ENCODE measurements at regions not wholly inside any gene's neighbourhood (a gene's known extent, or its start where the extent isn't known, plus 50 kb on each side); places are given as distances from the start of the nearest gene placed in this dataset.

- Histone ChIP-seq H3K4me1 (ENCODE audit: control insufficient read depth in 2 of 2, insufficient read depth in 2 of 2, low read length in 2 of 2) (peaks cover 8 to 25% of the 10 kb centered on the region in 2 donors), H3K27me3 (ENCODE audit: control insufficient read depth in 2 of 2, insufficient read depth in 1 of 2, low read length in 1 of 2) (peaks cover 0 to 15% of the 10 kb centered on the region in 2 donors), H3K36me3 (ENCODE audit: control insufficient read depth in 2 of 2, insufficient read depth in 2 of 2, low read length in 1 of 2) (no peaks in the 10 kb centered on the region), H3K4me3 (ENCODE audit: low read length in 2 of 2) (no peak overlapping the region), H3K27ac (ENCODE audit: low read depth in 1 of 2, low read length in 1 of 2) (peak overlapping the region in 1 of 2 donors; percentile 43), H3K9me3 (ENCODE audit: control insufficient read depth in 2 of 2, insufficient read depth in 1 of 2, low read length in 1 of 2) (no peaks in the 10 kb centered on the region)
- 79% methylated on average over 4 of the region's 4 CpGs for WGBS
- no peak for DNase-seq (ENCODE audit: low read depth in 6 of 9, low spot score in 9 of 9)
Observed at GRCh38 chr9:107639426-107639825, 149.9 kb upstream of the KLF4 start.

DNA sequence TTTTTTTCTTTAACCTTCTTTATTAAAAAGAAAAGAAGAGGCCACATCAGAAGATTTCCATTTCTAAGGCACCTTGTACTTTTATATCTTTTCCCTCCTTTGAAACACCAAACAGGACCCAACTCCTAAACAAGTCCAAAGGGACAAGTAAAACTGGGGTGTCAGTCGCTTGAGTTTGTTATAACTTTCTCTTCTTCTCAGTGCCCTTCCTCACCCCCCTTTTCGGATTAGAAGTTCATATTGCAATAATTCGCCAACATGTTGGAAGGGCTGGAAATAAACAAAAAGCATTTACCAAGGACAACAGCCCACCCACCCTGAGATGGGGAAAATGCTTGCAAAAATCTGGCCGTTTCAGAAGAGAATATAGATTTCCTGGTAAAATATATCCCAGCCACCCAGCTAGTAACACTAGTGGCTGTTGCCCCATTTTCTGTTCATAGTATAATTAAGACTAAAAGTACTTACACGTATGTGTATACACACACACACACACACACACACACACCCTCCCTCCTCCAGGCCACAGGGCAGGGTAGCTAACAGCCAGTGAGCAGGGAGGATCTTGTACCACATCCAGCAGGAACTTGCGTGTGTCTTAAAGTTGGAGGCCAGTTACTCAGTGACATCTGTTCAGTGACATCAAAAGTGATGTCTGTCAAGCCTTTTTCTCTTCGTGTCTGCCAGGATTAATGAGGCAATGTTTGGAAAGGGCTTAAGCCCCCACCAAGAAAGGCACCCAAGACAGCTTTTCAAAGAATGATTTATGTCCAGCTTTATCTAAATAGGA lies 149.1 kb upstream of the KLF4 start:
- DNase-seq (ENCODE audit: low read depth in 6 of 9, low spot score in 9 of 9), result peak in 2 of 9 donors; percentile 18 to 34
- Histone ChIP-seq H3K36me3 (ENCODE audit: control insufficient read depth in 2 of 2, insufficient read depth in 2 of 2, low read length in 1 of 2) (no peaks in the 10 kb centered on the region), H3K27ac (ENCODE audit: low read depth in 1 of 2, low read length in 1 of 2) (peak overlapping the region in 1 of 2 donors; percentile 68), H3K4me1 (ENCODE audit: control insufficient read depth in 2 of 2, insufficient read depth in 2 of 2, low read length in 2 of 2) (peaks cover 8 to 25% of the 10 kb centered on the region in 2 donors), H3K9me3 (ENCODE audit: control insufficient read depth in 2 of 2, insufficient read depth in 1 of 2, low read length in 1 of 2) (no peaks in the 10 kb centered on the region), H3K27me3 (ENCODE audit: control insufficient read depth in 2 of 2, insufficient read depth in 1 of 2, low read length in 1 of 2) (peaks cover 0 to 15% of the 10 kb centered on the region in 2 donors), H3K4me3 (ENCODE audit: low read length in 2 of 2) (peak overlapping the region; percentile 42 to 46)
- 58% methylated on average over 7 of the region's 7 CpGs for WGBS

GRCh38 chr9:107637421-107638420 lies 148.2 kb upstream of the KLF4 start:
- no peaks in the 10 kb centered on the region for H3K9me3 ChIP-seq (ENCODE audit: control insufficient read depth in 2 of 2, insufficient read depth in 1 of 2, low read length in 1 of 2)
- no peaks in the 10 kb centered on the region for H3K36me3 ChIP-seq (ENCODE audit: control insufficient read depth in 2 of 2, insufficient read depth in 2 of 2, low read length in 1 of 2)
- peak in 4 of 9 donors; percentile 14 to 57 (median 24) for DNase-seq (ENCODE audit: low read depth in 6 of 9, low spot score in 9 of 9)
- H3K27me3 ChIP-seq (ENCODE audit: control insufficient read depth in 2 of 2, insufficient read depth in 1 of 2, low read length in 1 of 2), result peaks cover 0 to 15% of the 10 kb centered on the region in 2 donors
- 19% methylated on average over 67 of the region's 67 CpGs for WGBS
- H3K27ac ChIP-seq (ENCODE audit: low read depth in 1 of 2, low read length in 1 of 2), result peak overlapping the region; percentile 62 to 77
- peaks cover 8 to 25% of the 10 kb centered on the region in 2 donors for H3K4me1 ChIP-seq (ENCODE audit: control insufficient read depth in 2 of 2, insufficient read depth in 2 of 2, low read length in 2 of 2)
- peak overlapping the region; percentile 42 to 46 for H3K4me3 ChIP-seq (ENCODE audit: low read length in 2 of 2)

DNA sequence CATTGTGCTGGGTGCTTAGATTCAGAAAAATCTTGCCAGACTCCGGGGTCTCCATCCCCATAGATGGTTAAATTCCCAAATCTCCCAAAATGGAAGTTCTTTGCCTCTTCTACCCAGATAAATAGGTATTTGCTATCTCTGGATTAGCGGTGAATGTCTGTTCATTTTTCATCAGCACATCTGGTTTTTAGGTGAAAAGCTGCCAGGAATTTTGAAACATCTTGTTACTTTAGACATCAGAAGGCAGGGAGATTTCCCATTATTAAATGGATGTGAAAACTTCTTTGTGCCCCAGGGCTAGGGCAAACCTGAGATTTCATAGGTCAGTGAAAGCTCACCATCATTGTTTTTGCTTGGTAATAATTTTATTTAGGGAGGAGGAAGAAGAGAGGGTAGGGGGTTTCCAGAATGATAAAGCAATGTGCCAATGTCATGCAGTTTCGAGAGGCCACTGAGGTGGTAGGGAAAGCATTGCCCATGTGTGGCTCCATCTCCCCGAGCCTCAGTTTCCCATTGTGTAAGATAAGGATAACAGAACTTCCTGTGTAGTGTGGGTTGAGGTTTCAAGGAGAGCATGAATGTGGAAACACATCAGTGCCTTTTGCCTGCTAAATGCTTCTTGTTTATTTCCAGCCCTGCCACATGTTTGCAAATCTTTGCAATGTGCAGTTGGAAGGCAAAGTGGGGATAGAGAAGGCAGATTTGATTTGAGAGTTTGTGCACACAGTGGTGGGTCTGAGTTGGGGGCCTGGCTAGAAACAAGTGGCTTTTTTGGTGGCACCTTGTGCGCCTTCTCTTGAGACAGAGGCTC lies 147.2 kb upstream of the KLF4 start:
- Histone ChIP-seq H3K27ac (ENCODE audit: low read depth in 1 of 2, low read length in 1 of 2) (peak overlapping the region; percentile 61 to 77), H3K4me3 (ENCODE audit: low read length in 2 of 2) (no peak overlapping the region), H3K27me3 (ENCODE audit: control insufficient read depth in 2 of 2, insufficient read depth in 1 of 2, low read length in 1 of 2) (peaks cover 0 to 15% of the 10 kb centered on the region in 2 donors), H3K4me1 (ENCODE audit: control insufficient read depth in 2 of 2, insufficient read depth in 2 of 2, low read length in 2 of 2) (peaks cover 8 to 25% of the 10 kb centered on the region in 2 donors), H3K9me3 (ENCODE audit: control insufficient read depth in 2 of 2, insufficient read depth in 1 of 2, low read length in 1 of 2) (no peaks in the 10 kb centered on the region), H3K36me3 (ENCODE audit: control insufficient read depth in 2 of 2, insufficient read depth in 2 of 2, low read length in 1 of 2) (no peaks in the 10 kb centered on the region)
- 75% methylated on average over 5 of the region's 5 CpGs for WGBS
- no peak for DNase-seq (ENCODE audit: low read depth in 6 of 9, low spot score in 9 of 9)

GRCh38 chr9:107635803-107636174 lies 146.2 kb upstream of the KLF4 start:
- Histone ChIP-seq H3K27ac (ENCODE audit: low read depth in 1 of 2, low read length in 1 of 2) (no peak overlapping the region), H3K4me1 (ENCODE audit: control insufficient read depth in 2 of 2, insufficient read depth in 2 of 2, low read length in 2 of 2) (peaks cover 8 to 25% of the 10 kb centered on the region in 2 donors), H3K27me3 (ENCODE audit: control insufficient read depth in 2 of 2, insufficient read depth in 1 of 2, low read length in 1 of 2) (peaks cover 0 to 15% of the 10 kb centered on the region in 2 donors), H3K9me3 (ENCODE audit: control insufficient read depth in 2 of 2, insufficient read depth in 1 of 2, low read length in 1 of 2) (no peaks in the 10 kb centered on the region), H3K4me3 (ENCODE audit: low read length in 2 of 2) (no peak overlapping the region), H3K36me3 (ENCODE audit: control insufficient read depth in 2 of 2, insufficient read depth in 2 of 2, low read length in 1 of 2) (no peaks in the 10 kb centered on the region)
- peak in 3 of 9 donors; percentile 27 to 51 (median 27) for DNase-seq (ENCODE audit: low read depth in 6 of 9, low spot score in 9 of 9)
- WGBS, result 42% methylated on average over 6 of the region's 6 CpGs

DNA sequence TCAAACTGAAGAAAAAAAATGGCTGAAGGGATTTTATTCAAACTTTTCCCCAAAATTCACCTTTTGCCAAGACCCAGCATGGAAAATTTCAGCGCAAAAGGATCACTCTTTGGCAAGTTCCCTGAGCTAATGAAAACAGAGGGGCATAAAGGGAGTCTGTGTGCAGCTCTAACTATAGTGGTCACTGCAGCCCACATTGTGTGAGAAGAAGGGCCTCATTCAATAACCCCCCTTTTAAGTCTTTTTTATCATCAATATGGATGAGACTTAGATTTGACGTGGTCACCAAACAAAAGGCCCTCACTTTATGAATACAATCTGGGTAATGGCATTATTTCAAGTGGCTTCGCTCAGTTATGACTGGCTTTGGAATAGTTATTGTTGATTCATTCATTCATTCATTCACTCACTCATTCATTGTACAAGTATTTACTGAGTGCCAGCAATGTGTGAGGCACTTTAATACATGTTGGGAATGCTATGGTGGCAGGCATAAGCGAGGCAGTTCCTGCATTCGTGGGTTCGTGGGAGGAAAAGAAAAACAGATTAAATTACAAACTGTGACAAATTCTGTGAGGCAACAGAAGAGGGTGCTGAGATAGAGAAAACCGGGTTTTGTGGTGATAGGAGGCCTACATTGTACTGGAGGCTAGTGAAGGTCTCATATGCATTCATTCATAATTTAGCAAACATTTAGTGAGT lies 145.7 kb upstream of the KLF4 start:
- H3K27me3 ChIP-seq (ENCODE audit: control insufficient read depth in 2 of 2, insufficient read depth in 1 of 2, low read length in 1 of 2), result peaks cover 0 to 15% of the 10 kb centered on the region in 2 donors
- no peak for DNase-seq (ENCODE audit: low read depth in 6 of 9, low spot score in 9 of 9)
- H3K9me3 ChIP-seq (ENCODE audit: control insufficient read depth in 2 of 2, insufficient read depth in 1 of 2, low read length in 1 of 2), result no peaks in the 10 kb centered on the region
- H3K27ac ChIP-seq (ENCODE audit: low read depth in 1 of 2, low read length in 1 of 2), result no peak overlapping the region
- H3K4me1 ChIP-seq (ENCODE audit: control insufficient read depth in 2 of 2, insufficient read depth in 2 of 2, low read length in 2 of 2), result peaks cover 8 to 25% of the 10 kb centered on the region in 2 donors
- 67% methylated on average over 7 of the region's 7 CpGs for WGBS
- no peak overlapping the region for H3K4me3 ChIP-seq (ENCODE audit: low read length in 2 of 2)
- no peaks in the 10 kb centered on the region for H3K36me3 ChIP-seq (ENCODE audit: control insufficient read depth in 2 of 2, insufficient read depth in 2 of 2, low read length in 1 of 2)

GRCh38 chr9:107633406-107633805 lies 143.8 kb upstream of the KLF4 start:
- Histone ChIP-seq H3K9me3 (ENCODE audit: control insufficient read depth in 2 of 2, insufficient read depth in 1 of 2, low read length in 1 of 2) (no peaks in the 10 kb centered on the region), H3K27me3 (ENCODE audit: control insufficient read depth in 2 of 2, insufficient read depth in 1 of 2, low read length in 1 of 2) (peaks cover 0 to 12% of the 10 kb centered on the region in 2 donors), H3K4me3 (ENCODE audit: low read length in 2 of 2) (no peak overlapping the region), H3K36me3 (ENCODE audit: control insufficient read depth in 2 of 2, insufficient read depth in 2 of 2, low read length in 1 of 2) (no peaks in the 10 kb centered on the region), H3K4me1 (ENCODE audit: control insufficient read depth in 2 of 2, insufficient read depth in 2 of 2, low read length in 2 of 2) (peaks cover 5 to 18% of the 10 kb centered on the region in 2 donors), H3K27ac (ENCODE audit: low read depth in 1 of 2, low read length in 1 of 2) (no peak overlapping the region)
- no peak for DNase-seq (ENCODE audit: low read depth in 6 of 9, low spot score in 9 of 9)
- 95% methylated on average over 5 of the region's 5 CpGs for WGBS

GRCh38 chr9:107632661-107633060 lies 143.1 kb upstream of the KLF4 start:
- Histone ChIP-seq H3K9me3 (ENCODE audit: control insufficient read depth in 2 of 2, insufficient read depth in 1 of 2, low read length in 1 of 2) (no peaks in the 10 kb centered on the region), H3K27me3 (ENCODE audit: control insufficient read depth in 2 of 2, insufficient read depth in 1 of 2, low read length in 1 of 2) (peaks cover 0 to 8% of the 10 kb centered on the region in 2 donors), H3K4me3 (ENCODE audit: low read length in 2 of 2) (no peak overlapping the region), H3K4me1 (ENCODE audit: control insufficient read depth in 2 of 2, insufficient read depth in 2 of 2, low read length in 2 of 2) (peaks cover 5 to 17% of the 10 kb centered on the region in 2 donors), H3K27ac (ENCODE audit: low read depth in 1 of 2, low read length in 1 of 2) (no peak overlapping the region), H3K36me3 (ENCODE audit: control insufficient read depth in 2 of 2, insufficient read depth in 2 of 2, low read length in 1 of 2) (no peaks in the 10 kb centered on the region)
- 93% methylated on average over 4 of the region's 4 CpGs for WGBS
- DNase-seq (ENCODE audit: low read depth in 6 of 9, low spot score in 9 of 9), result no peak
